Glutamatergic neuron (in vitro differentiated cells): ENCODE measurements at regions not wholly inside any gene's neighbourhood (a gene's known extent, or its start where the extent isn't known, plus 50 kb on each side); places are given as distances from the start of the nearest gene placed in this dataset.

Experiments
- DNase-seq: peaks from one replicate; pipeline ENCODE4 v3.0.0; 2022
- H3K27ac Mint-ChIP-seq: one replicate; pipeline ENCODE4 v1.8.0; 2020; ENCODE audit warnings: mild to moderate bottlenecking, mixed read lengths, inconsistent platforms; ENCODE audit not compliant: unreplicated experiment
- H3K27me3 Mint-ChIP-seq: one replicate; pipeline ENCODE4 v1.8.0; 2020; ENCODE audit warnings: mild to moderate bottlenecking, moderate library complexity, mixed read lengths, inconsistent platforms; ENCODE audit not compliant: unreplicated experiment
- H3K36me3 Mint-ChIP-seq: one replicate; pipeline ENCODE4 v1.8.0; 2020; ENCODE audit warnings: mild to moderate bottlenecking, mixed read lengths, inconsistent platforms; ENCODE audit not compliant: unreplicated experiment
- H3K4me1 Mint-ChIP-seq: one replicate; pipeline ENCODE4 v1.8.0; 2020; ENCODE audit warnings: mild to moderate bottlenecking, low read depth, mixed read lengths, inconsistent platforms; ENCODE audit not compliant: unreplicated experiment
- H3K4me3 Mint-ChIP-seq: one replicate; pipeline ENCODE4 v1.8.0; 2020; ENCODE audit warnings: mild to moderate bottlenecking, mixed read lengths, inconsistent platforms; ENCODE audit not compliant: unreplicated experiment
- H3K9me3 Mint-ChIP-seq: one replicate; pipeline ENCODE4 v1.8.0; 2020; ENCODE audit warnings: mild to moderate bottlenecking, moderate library complexity, mixed read lengths, inconsistent platforms; ENCODE audit not compliant: unreplicated experiment
- CTCF ChIP-seq: fragments of 200-600 bp; sonication (generic); IDR thresholded peaks from one replicate; pipeline ENCODE4 v1.5.0; 2021; ENCODE audit not compliant: partially characterized antibody, unreplicated experiment

DNA sequence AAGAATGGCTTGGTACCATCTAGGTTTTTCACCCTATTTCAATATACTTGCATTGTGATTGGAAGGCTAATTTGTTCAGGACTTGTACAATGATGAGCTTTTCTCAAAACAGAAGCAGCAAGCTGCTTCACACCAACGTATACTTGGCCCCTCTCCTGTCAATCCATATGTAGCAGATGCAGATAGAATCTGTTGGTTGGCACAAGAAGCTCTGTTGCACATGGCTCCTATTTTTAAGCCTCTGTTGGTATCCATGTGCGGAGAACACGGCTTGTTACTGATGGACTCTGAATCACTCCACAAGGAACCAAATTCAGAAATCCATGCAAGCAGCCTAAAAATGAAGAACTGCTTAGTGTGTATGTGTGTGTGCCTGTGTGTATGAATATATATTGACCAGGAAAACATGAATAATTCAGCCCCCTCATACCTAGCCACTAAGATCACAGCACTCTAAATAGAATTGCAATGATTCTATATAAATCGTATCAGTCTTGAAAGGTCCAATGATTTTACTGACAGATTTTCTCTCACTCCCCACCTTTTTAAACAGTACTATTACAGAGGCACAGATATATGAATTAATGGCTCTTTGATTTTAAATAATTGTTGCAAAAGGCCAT lies 258.4 kb upstream of the DPYD start:
- Mint-ChIP-seq H3K4me1 (no peaks in the 10 kb centered on the region), H3K9me3 (no peaks in the 10 kb centered on the region), H3K27ac (no peak overlapping the region), H3K36me3 (no peaks in the 10 kb centered on the region), H3K4me3 (no peak overlapping the region), H3K27me3 (peaks cover 2% of the 10 kb centered on the region)
- no peak for DNase-seq
- TF ChIP-seq CTCF = no peak

- no peak for TF ChIP-seq CTCF
- H3K27ac Mint-ChIP-seq = no peak overlapping the region
- peaks cover 2% of the 10 kb centered on the region for H3K27me3 Mint-ChIP-seq
- H3K36me3 Mint-ChIP-seq = no peaks in the 10 kb centered on the region
- no peak overlapping the region for H3K4me3 Mint-ChIP-seq
- no peaks in the 10 kb centered on the region for H3K9me3 Mint-ChIP-seq
- no peak for DNase-seq
- H3K4me1 Mint-ChIP-seq = no peaks in the 10 kb centered on the region
Measured at GRCh38 chr1:98177751-98178150, 256.9 kb upstream of the DPYD start.

- no peak overlapping the region for H3K27ac Mint-ChIP-seq
- H3K36me3 Mint-ChIP-seq = no peaks in the 10 kb centered on the region
- H3K9me3 Mint-ChIP-seq = no peaks in the 10 kb centered on the region
- DNase-seq = no peak
- peaks cover 2% of the 10 kb centered on the region for H3K27me3 Mint-ChIP-seq
- H3K4me1 Mint-ChIP-seq = no peaks in the 10 kb centered on the region
- TF ChIP-seq CTCF = no peak
- H3K4me3 Mint-ChIP-seq = no peak overlapping the region
Measured at GRCh38 chr1:98176936-98177335, 256.1 kb upstream of the DPYD start.

- DNase-seq = no peak
- Mint-ChIP-seq H3K27me3 (peaks cover 2% of the 10 kb centered on the region), H3K27ac (no peak overlapping the region), H3K9me3 (no peaks in the 10 kb centered on the region), H3K4me1 (no peaks in the 10 kb centered on the region), H3K4me3 (no peak overlapping the region), H3K36me3 (no peaks in the 10 kb centered on the region)
- TF ChIP-seq CTCF = no peak
Measured at GRCh38 chr1:98176414-98176813, 255.6 kb upstream of the DPYD start.

- Mint-ChIP-seq H3K4me1 (no peaks in the 10 kb centered on the region), H3K27me3 (no peaks in the 10 kb centered on the region), H3K4me3 (no peak overlapping the region), H3K36me3 (no peaks in the 10 kb centered on the region), H3K9me3 (no peaks in the 10 kb centered on the region), H3K27ac (no peak overlapping the region)
- no peak for DNase-seq
- no peak for TF ChIP-seq CTCF
Measured at GRCh38 chr1:98172578-98172977, 251.7 kb upstream of the DPYD start.
